ENCODE measurements at regions not wholly inside any gene's neighbourhood (a gene's known extent, or its start where the extent isn't known, plus 50 kb on each side); places are given as distances from the start of the nearest gene placed in this dataset.

- no peaks in the 10 kb centered on the region for H3K9me3 ChIP-seq (ENCODE audit: control insufficient read depth in 5 of 5, low read length in 5 of 5)
Observed at GRCh38 chr3:30263925-30264313, 342.5 kb upstream of the TGFBR2 start.

GRCh38 chr3:30266524-30266923 is 339.9 kb upstream of the TGFBR2 start:
- Histone ChIP-seq H3K27me3 (ENCODE audit: control insufficient read depth in 5 of 5, insufficient read depth in 4 of 5, low read length in 5 of 5) (no peaks in the 10 kb centered on the region), H3K4me3 (ENCODE audit: low read depth in 1 of 5, low read length in 5 of 5) (no peak overlapping the region), H3K27ac (ENCODE audit: low read depth, low read length) (no peak overlapping the region), H3K36me3 (ENCODE audit: control insufficient read depth in 5 of 5, insufficient read depth in 5 of 5, low read length in 5 of 5) (no peaks in the 10 kb centered on the region), H3K4me1 (ENCODE audit: control insufficient read depth in 5 of 5, insufficient read depth in 5 of 5, low read length in 5 of 5) (peaks cover 0 to 16% (median 3%) of the 10 kb centered on the region in 5 donors), H3K9ac (ENCODE audit: low read length in 5 of 5) (no peak overlapping the region), H3K9me3 (ENCODE audit: control insufficient read depth in 5 of 5, low read length in 5 of 5) (no peaks in the 10 kb centered on the region)

More at GRCh38 chr3:30263925-30264313, 342.5 kb upstream of the TGFBR2 start:
- Histone ChIP-seq H3K4me3 (ENCODE audit: low read depth in 1 of 5, low read length in 5 of 5) (no peak overlapping the region), H3K9ac (ENCODE audit: low read length in 5 of 5) (no peak overlapping the region), H3K36me3 (ENCODE audit: control insufficient read depth in 5 of 5, insufficient read depth in 5 of 5, low read length in 5 of 5) (no peaks in the 10 kb centered on the region), H3K4me1 (ENCODE audit: control insufficient read depth in 5 of 5, insufficient read depth in 5 of 5, low read length in 5 of 5) (peaks cover 0 to 25% (median 3%) of the 10 kb centered on the region in 5 donors), H3K27me3 (ENCODE audit: control insufficient read depth in 5 of 5, insufficient read depth in 4 of 5, low read length in 5 of 5) (no peaks in the 10 kb centered on the region), H3K27ac (ENCODE audit: low read depth, low read length) (no peak overlapping the region)

- Histone ChIP-seq H3K9me3 (ENCODE audit: control insufficient read depth in 5 of 5, low read length in 5 of 5) (no peaks in the 10 kb centered on the region), H3K4me3 (ENCODE audit: low read depth in 1 of 5, low read length in 5 of 5) (no peak overlapping the region), H3K27ac (ENCODE audit: low read depth, low read length) (no peak overlapping the region), H3K9ac (ENCODE audit: low read length in 5 of 5) (no peak overlapping the region), H3K4me1 (ENCODE audit: control insufficient read depth in 5 of 5, insufficient read depth in 5 of 5, low read length in 5 of 5) (peaks cover 0 to 8% (median 0%) of the 10 kb centered on the region in 5 donors), H3K27me3 (ENCODE audit: control insufficient read depth in 5 of 5, insufficient read depth in 4 of 5, low read length in 5 of 5) (no peaks in the 10 kb centered on the region), H3K36me3 (ENCODE audit: control insufficient read depth in 5 of 5, insufficient read depth in 5 of 5, low read length in 5 of 5) (no peaks in the 10 kb centered on the region)
Observed at GRCh38 chr3:30268288-30268687, 338.1 kb upstream of the TGFBR2 start.

GRCh38 chr3:30269751-30270445 is 336.5 kb upstream of the TGFBR2 start:
- no peaks in the 10 kb centered on the region for H3K9me3 ChIP-seq (ENCODE audit: control insufficient read depth in 5 of 5, low read length in 5 of 5)
- no peak overlapping the region for H3K4me3 ChIP-seq (ENCODE audit: low read depth in 1 of 5, low read length in 5 of 5)
- no peaks in the 10 kb centered on the region for H3K27me3 ChIP-seq (ENCODE audit: control insufficient read depth in 5 of 5, insufficient read depth in 4 of 5, low read length in 5 of 5)
- H3K36me3 ChIP-seq (ENCODE audit: control insufficient read depth in 5 of 5, insufficient read depth in 5 of 5, low read length in 5 of 5) = no peaks in the 10 kb centered on the region
- H3K9ac ChIP-seq (ENCODE audit: low read length in 5 of 5) = no peak overlapping the region
- peaks cover 0 to 4% (median 0%) of the 10 kb centered on the region in 5 donors for H3K4me1 ChIP-seq (ENCODE audit: control insufficient read depth in 5 of 5, insufficient read depth in 5 of 5, low read length in 5 of 5)
- H3K27ac ChIP-seq (ENCODE audit: low read depth, low read length) = no peak overlapping the region

- Histone ChIP-seq H3K4me1 (ENCODE audit: control insufficient read depth in 5 of 5, insufficient read depth in 5 of 5, low read length in 5 of 5) (peaks cover 0 to 4% (median 0%) of the 10 kb centered on the region in 5 donors), H3K4me3 (ENCODE audit: low read depth in 1 of 5, low read length in 5 of 5) (no peak overlapping the region), H3K9ac (ENCODE audit: low read length in 5 of 5) (no peak overlapping the region), H3K27ac (ENCODE audit: low read depth, low read length) (no peak overlapping the region), H3K36me3 (ENCODE audit: control insufficient read depth in 5 of 5, insufficient read depth in 5 of 5, low read length in 5 of 5) (no peaks in the 10 kb centered on the region), H3K27me3 (ENCODE audit: control insufficient read depth in 5 of 5, insufficient read depth in 4 of 5, low read length in 5 of 5) (no peaks in the 10 kb centered on the region), H3K9me3 (ENCODE audit: control insufficient read depth in 5 of 5, low read length in 5 of 5) (no peaks in the 10 kb centered on the region)
Observed at GRCh38 chr3:30271781-30272180, 334.6 kb upstream of the TGFBR2 start.

GRCh38 chr3:30273304-30274072 is 332.9 kb upstream of the TGFBR2 start:
- no peak overlapping the region for H3K9ac ChIP-seq (ENCODE audit: low read length in 5 of 5)
- no peak overlapping the region for H3K27ac ChIP-seq (ENCODE audit: low read depth, low read length)
- H3K4me1 ChIP-seq (ENCODE audit: control insufficient read depth in 5 of 5, insufficient read depth in 5 of 5, low read length in 5 of 5) = peaks cover 0 to 4% (median 0%) of the 10 kb centered on the region in 5 donors
- peaks cover 0 to 5% (median 0%) of the 10 kb centered on the region in 5 donors for H3K9me3 ChIP-seq (ENCODE audit: control insufficient read depth in 5 of 5, low read length in 5 of 5)
- H3K4me3 ChIP-seq (ENCODE audit: low read depth in 1 of 5, low read length in 5 of 5) = no peak overlapping the region
- H3K27me3 ChIP-seq (ENCODE audit: control insufficient read depth in 5 of 5, insufficient read depth in 4 of 5, low read length in 5 of 5) = no peaks in the 10 kb centered on the region
- H3K36me3 ChIP-seq (ENCODE audit: control insufficient read depth in 5 of 5, insufficient read depth in 5 of 5, low read length in 5 of 5) = no peaks in the 10 kb centered on the region

- peaks cover 0 to under 1% (median 0%) of the 10 kb centered on the region in 5 donors for H3K4me1 ChIP-seq (ENCODE audit: control insufficient read depth in 5 of 5, insufficient read depth in 5 of 5, low read length in 5 of 5)
- H3K36me3 ChIP-seq (ENCODE audit: control insufficient read depth in 5 of 5, insufficient read depth in 5 of 5, low read length in 5 of 5) = no peaks in the 10 kb centered on the region
- H3K9me3 ChIP-seq (ENCODE audit: control insufficient read depth in 5 of 5, low read length in 5 of 5) = peaks cover 0 to 5% (median 0%) of the 10 kb centered on the region in 5 donors
- H3K4me3 ChIP-seq (ENCODE audit: low read depth in 1 of 5, low read length in 5 of 5) = no peak overlapping the region
- no peak overlapping the region for H3K9ac ChIP-seq (ENCODE audit: low read length in 5 of 5)
- no peak overlapping the region for H3K27ac ChIP-seq (ENCODE audit: low read depth, low read length)
- H3K27me3 ChIP-seq (ENCODE audit: control insufficient read depth in 5 of 5, insufficient read depth in 4 of 5, low read length in 5 of 5) = no peaks in the 10 kb centered on the region
Observed at GRCh38 chr3:30277494-30277893, 328.9 kb upstream of the TGFBR2 start.

GRCh38 chr3:30281526-30281925 is 324.9 kb upstream of the TGFBR2 start:
- H3K36me3 ChIP-seq (ENCODE audit: control insufficient read depth in 5 of 5, insufficient read depth in 5 of 5, low read length in 5 of 5) = no peaks in the 10 kb centered on the region
- H3K27me3 ChIP-seq (ENCODE audit: control insufficient read depth in 5 of 5, insufficient read depth in 4 of 5, low read length in 5 of 5) = no peaks in the 10 kb centered on the region
- no peak overlapping the region for H3K4me3 ChIP-seq (ENCODE audit: low read depth in 1 of 5, low read length in 5 of 5)
- no peak overlapping the region for H3K9ac ChIP-seq (ENCODE audit: low read length in 5 of 5)
- H3K4me1 ChIP-seq (ENCODE audit: control insufficient read depth in 5 of 5, insufficient read depth in 5 of 5, low read length in 5 of 5) = peaks cover 4 to 22% (median 10%) of the 10 kb centered on the region in 5 donors
- H3K9me3 ChIP-seq (ENCODE audit: control insufficient read depth in 5 of 5, low read length in 5 of 5) = peaks cover 0 to 5% (median 0%) of the 10 kb centered on the region in 5 donors
- H3K27ac ChIP-seq (ENCODE audit: low read depth, low read length) = no peak overlapping the region

- Histone ChIP-seq H3K9me3 (ENCODE audit: control insufficient read depth in 5 of 5, low read length in 5 of 5) (peaks cover 0 to 5% (median 0%) of the 10 kb centered on the region in 5 donors), H3K36me3 (ENCODE audit: control insufficient read depth in 5 of 5, insufficient read depth in 5 of 5, low read length in 5 of 5) (no peaks in the 10 kb centered on the region), H3K4me1 (ENCODE audit: control insufficient read depth in 5 of 5, insufficient read depth in 5 of 5, low read length in 5 of 5) (peaks cover 4 to 28% (median 11%) of the 10 kb centered on the region in 5 donors), H3K4me3 (ENCODE audit: low read depth in 1 of 5, low read length in 5 of 5) (no peak overlapping the region), H3K27me3 (ENCODE audit: control insufficient read depth in 5 of 5, insufficient read depth in 4 of 5, low read length in 5 of 5) (no peaks in the 10 kb centered on the region), H3K27ac (ENCODE audit: low read depth, low read length) (no peak overlapping the region), H3K9ac (ENCODE audit: low read length in 5 of 5) (no peak overlapping the region)
Observed at GRCh38 chr3:30282154-30282696, 324.2 kb upstream of the TGFBR2 start.
